Heart right ventricle (tissue), 16 donors: ENCODE measurements at regions not wholly inside any gene's neighbourhood (a gene's known extent, or its start where the extent isn't known, plus 50 kb on each side); places are given as distances from the start of the nearest gene placed in this dataset.

Source experiments
- ATAC-seq, 8 donors: fragments of 200-7000 bp; cut with Tn5 transposase; one replicate each; pipeline ENCODE4 v1.9.1; 2020; ENCODE audit warnings: mild to moderate bottlenecking in 8 of 8, moderate library complexity in 8 of 8, moderate number of reproducible peaks in 1 of 8
- DNase-seq, 2 donors: peaks; one replicate each; pipeline ENCODE4 v3.0.0-alpha.2; 2020
- H3K27ac ChIP-seq, 10 donors: fragments of 200-600 bp; sonication (generic) in 2 of 10; one replicate each; pipeline versions ENCODE4 v1.5.0 to v1.8.0; 2020 to 2022; ENCODE audit warnings: mild to moderate bottlenecking in 3 of 10
- H3K27me3 ChIP-seq, 7 donors: fragments of 200-600 bp; one replicate each; pipeline ENCODE4 v1.8.0; 2021 to 2022; ENCODE audit warnings: mild to moderate bottlenecking in 2 of 7
- H3K36me3 ChIP-seq, 9 donors: fragments of 200-600 bp; sonication (generic) in 1 of 9; one replicate each; pipeline versions ENCODE4 v1.5.0 to v1.8.0; 2020 to 2022; ENCODE audit warnings: mild to moderate bottlenecking in 2 of 9
- H3K4me1 ChIP-seq, 9 donors: fragments of 200-600 bp; sonication (generic) in 1 of 9; one replicate each; pipeline versions ENCODE4 v1.5.0 to v1.8.0; 2020 to 2022; ENCODE audit warnings: mild to moderate bottlenecking in 4 of 9
- H3K4me3 ChIP-seq, 10 donors: fragments of 200-600 bp; sonication (generic) in 2 of 10; one replicate each; pipeline versions ENCODE4 v1.5.0 to v1.8.0; 2020 to 2022; ENCODE audit warnings: mild to moderate bottlenecking in 7 of 10, moderate library complexity in 2 of 10
- H3K9me3 ChIP-seq, 11 donors: fragments of 200-600 bp in 10 of 11; sonication (generic) in 2 of 11; one replicate each; pipeline versions ENCODE4 v1.5.0 to v1.8.0; 2013 to 2022; ENCODE audit warnings: mild to moderate bottlenecking in 2 of 11, control low read depth in 1 of 11, moderate library complexity in 1 of 11
- WGBS, 2 donors: extraction: QIAGEN DNeasy Blood & Tissue Kit; methylation state at CpG; one replicate each; pipeline ENCODE4 v1.1.7; 2013; ENCODE audit warnings: inconsistent platforms in 1 of 2; 5-methylcytosine and 5-hydroxymethylcytosine counted together
- intact Hi-C, 10 donors: fragments of 100-400 bp; cut with DNase I; formaldehyde crosslinking; loops; one replicate each; pipeline versions ENCODE4 v1.11.1 to v1.14.2; 2022
- TF ChIP-seq, protein P1 (sequence below), 9 donors: fragments of 200-600 bp; sonication (generic) in 2 of 9; IDR thresholded peaks; one replicate each; pipeline versions ENCODE4 v1.5.0 to v1.8.0; 2021 to 2022; ENCODE audit warnings: antibody characterized with exemption in 9 of 9, mild to moderate bottlenecking in 5 of 9, moderate library complexity in 1 of 9
- donor health status: Arrhythmogenic right ventricular cardiomyopathy.
- donor health status: ischemic (EF 13 %, LVEDD 7.1; RV severe dilation, severe dysfunction).
- donor health status: healthy with polysubstance abuse.
- donor health status: DM: no; HTN: yes; CAD: no.
- donor health status: DM: no; HTN: no; CAD: no.
- donor health status: ischemic (EF 25% LVEDD 6.9; RV normal size, moderate dysfunction).
- donor health status: ischemic (EF 25% LVEDD 5.7; RV mildly dilated, moderate dysfunction).
- donor health status: healthy.
- donor health status: DM: yes; HTN: yes; CAD: no.
- donor health status: Ischemic cardiomyopathy.
- donor health status: ischemic (EF 35%, LVEDD 5.7; RV mildly dilated, moderate dysfunction).
- donor health status: nonischemic (EF 11% LVEDD 7.7; RV severe dilation, severe dysfunction).
- donor health status: DM: yes; HTN: yes; CAD: no.
- donor health status: PGD.
- donor health status: ischemic (EF 29% LVEDD 5.4; RV normal size, mild dysfunction).
- donor health status: nonischemic (EF 23%, LVEDD 6.1; RV moderate dilation, normal function).

DNA sequence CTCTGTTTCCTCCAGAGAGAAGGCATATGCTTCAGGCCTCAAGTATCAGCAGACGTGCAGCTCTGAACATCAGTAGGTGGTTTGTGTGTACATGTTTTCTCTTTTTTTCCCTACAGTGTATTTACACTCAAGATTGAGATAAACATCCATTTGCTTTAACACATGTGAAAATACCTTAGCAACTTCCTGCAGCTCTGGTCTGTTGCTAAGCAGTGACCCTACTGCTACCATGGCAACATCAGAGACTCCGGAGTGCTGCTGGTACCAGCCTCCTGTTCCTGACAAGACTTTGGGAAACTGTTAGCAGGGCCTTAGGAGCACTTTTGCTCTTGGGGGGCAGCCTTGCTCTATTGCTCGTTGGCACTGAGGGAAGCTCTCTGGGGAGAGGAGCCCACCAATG is 221.2 kb upstream of the PLET1 start:
- H3K27me3 ChIP-seq = no peaks in the 10 kb centered on the region
- TF ChIP-seq, protein P1, sequence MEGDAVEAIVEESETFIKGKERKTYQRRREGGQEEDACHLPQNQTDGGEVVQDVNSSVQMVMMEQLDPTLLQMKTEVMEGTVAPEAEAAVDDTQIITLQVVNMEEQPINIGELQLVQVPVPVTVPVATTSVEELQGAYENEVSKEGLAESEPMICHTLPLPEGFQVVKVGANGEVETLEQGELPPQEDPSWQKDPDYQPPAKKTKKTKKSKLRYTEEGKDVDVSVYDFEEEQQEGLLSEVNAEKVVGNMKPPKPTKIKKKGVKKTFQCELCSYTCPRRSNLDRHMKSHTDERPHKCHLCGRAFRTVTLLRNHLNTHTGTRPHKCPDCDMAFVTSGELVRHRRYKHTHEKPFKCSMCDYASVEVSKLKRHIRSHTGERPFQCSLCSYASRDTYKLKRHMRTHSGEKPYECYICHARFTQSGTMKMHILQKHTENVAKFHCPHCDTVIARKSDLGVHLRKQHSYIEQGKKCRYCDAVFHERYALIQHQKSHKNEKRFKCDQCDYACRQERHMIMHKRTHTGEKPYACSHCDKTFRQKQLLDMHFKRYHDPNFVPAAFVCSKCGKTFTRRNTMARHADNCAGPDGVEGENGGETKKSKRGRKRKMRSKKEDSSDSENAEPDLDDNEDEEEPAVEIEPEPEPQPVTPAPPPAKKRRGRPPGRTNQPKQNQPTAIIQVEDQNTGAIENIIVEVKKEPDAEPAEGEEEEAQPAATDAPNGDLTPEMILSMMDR (IDR thresholded peaks at IDR 0.05) = no peak
- H3K4me3 ChIP-seq = no peak overlapping the region
- no peaks in the 10 kb centered on the region for H3K4me1 ChIP-seq
- peaks cover 0 to 9% (median 0%) of the 10 kb centered on the region in 11 donors for H3K9me3 ChIP-seq
- 48 to 63% methylated on average over 3 of the region's 3 CpGs for WGBS, 2 donors
- no peaks in the 10 kb centered on the region for H3K36me3 ChIP-seq
- ATAC-seq = no peak
- H3K27ac ChIP-seq = no peak overlapping the region
- intact Hi-C loops = no loop called here
- no peak for DNase-seq

DNA sequence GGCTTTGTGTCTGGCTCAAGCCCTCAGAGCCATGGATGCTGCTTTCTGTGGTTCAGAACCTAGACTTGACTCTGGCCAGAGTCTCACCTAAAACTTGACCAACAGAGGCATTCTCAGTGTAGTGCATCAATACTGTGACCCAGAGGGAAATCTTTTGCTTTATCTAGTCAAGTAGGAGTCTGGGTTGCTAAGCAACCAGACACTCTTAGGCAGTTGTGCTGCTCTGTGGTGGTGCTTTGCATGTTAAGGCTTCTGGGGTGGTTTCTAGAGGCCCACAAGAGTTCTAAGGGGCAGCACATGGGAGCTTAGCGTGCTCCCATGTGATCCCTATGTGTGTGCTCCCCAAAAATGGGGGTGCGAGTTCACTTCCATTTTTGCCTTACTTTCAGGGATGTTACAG is 224.6 kb upstream of the PLET1 start:
- DNase-seq (no peak), ATAC-seq (no peak)
- 63 to 78% methylated on average over 2 of the region's 2 CpGs for WGBS, 2 donors
- TF ChIP-seq, protein P1 (IDR thresholded peaks at IDR 0.05) = no peak
- H3K9me3 ChIP-seq = peaks cover 0 to 9% (median 0%) of the 10 kb centered on the region in 11 donors
- H3K27me3 ChIP-seq = no peaks in the 10 kb centered on the region
- H3K4me1 ChIP-seq = no peaks in the 10 kb centered on the region
- no peak overlapping the region for H3K27ac ChIP-seq
- no peaks in the 10 kb centered on the region for H3K36me3 ChIP-seq
- intact Hi-C loops = no loop called here
- H3K4me3 ChIP-seq = no peak overlapping the region

DNA sequence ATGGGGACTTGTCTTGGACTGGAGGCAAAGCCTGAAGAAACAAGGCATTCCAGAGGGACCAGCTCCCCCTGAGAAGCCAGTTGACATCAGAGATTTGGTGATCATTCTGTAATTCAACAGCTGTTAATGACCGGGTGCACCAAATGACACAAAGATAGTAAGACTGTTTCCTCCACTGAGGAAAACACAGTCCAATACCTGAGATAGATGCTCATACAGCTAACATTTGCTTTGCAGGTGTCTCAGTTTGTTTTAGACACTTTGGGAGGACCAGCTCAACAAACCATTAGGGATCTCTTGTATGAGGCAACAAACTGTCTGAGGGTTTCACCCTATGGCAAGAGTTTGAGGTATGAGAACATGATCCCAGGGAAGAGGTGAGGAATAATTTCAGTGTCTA is 237.2 kb upstream of the PLET1 start:
- Histone ChIP-seq H3K9me3 (no peaks in the 10 kb centered on the region), H3K4me1 (no peaks in the 10 kb centered on the region), H3K36me3 (no peaks in the 10 kb centered on the region), H3K27me3 (peaks cover 0 to 4% (median 0%) of the 10 kb centered on the region in 7 donors), H3K27ac (no peak overlapping the region), H3K4me3 (no peak overlapping the region)
- DNase-seq (no peak), ATAC-seq (no peak)
- WGBS, 2 donors = 79 to 86% methylated on average over 1 of the region's 1 CpG
- intact Hi-C loops = no loop called here
- TF ChIP-seq, protein P1 (IDR thresholded peaks at IDR 0.05) = no peak

DNA sequence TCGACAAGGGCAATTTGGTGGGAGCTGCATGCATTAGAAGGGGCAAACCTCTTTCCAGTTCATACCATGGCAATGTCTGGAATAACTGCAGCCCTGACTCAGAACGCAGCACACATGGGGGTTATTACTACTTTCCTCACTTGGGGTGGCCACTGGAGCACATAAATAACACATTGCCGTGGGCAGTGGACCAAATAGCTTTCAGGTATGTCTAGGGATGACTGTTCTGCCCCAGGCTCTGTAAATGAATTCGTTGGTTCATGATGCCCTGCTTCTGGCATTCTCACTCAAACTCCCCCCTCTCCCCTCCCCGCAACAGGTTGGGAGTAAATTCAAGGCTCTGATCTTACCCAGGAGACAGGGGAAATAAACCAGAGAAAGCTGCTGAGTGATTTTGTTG is 238.0 kb upstream of the PLET1 start:
- ATAC-seq (no peak), DNase-seq (no peak)
- Histone ChIP-seq H3K36me3 (no peaks in the 10 kb centered on the region), H3K9me3 (no peaks in the 10 kb centered on the region), H3K4me1 (no peaks in the 10 kb centered on the region), H3K4me3 (no peak overlapping the region), H3K27ac (no peak overlapping the region), H3K27me3 (peaks cover 0 to 4% (median 0%) of the 10 kb centered on the region in 7 donors)
- intact Hi-C loops = no loop called here
- WGBS, 2 donors = 74 to 77% methylated on average over 5 of the region's 5 CpGs
- TF ChIP-seq, protein P1 (IDR thresholded peaks at IDR 0.05) = no peak
